NCI-H2107 treated with DMSO at 0.1 percent for 48 hours (cell line): ENCODE measurements at regions not wholly inside any gene's neighbourhood (a gene's known extent, or its start where the extent isn't known, plus 50 kb on each side); places are given as distances from the start of the nearest gene placed in this dataset.

Experiments used
- DNase-seq: peaks from one replicate; lab custom pipeline; 2025; ENCODE audit not compliant: unreplicated experiment; lab: John Stamatoyannopoulos, UW

- DNase-seq = peak; percentile 45
Measured at GRCh38 chr6:15810618-15811017, 147.8 kb upstream of the DTNBP1 start.

GRCh38 chr6:15809367-15809766 is 146.5 kb upstream of the DTNBP1 start:
- DNase-seq = no peak

GRCh38 chr6:15804164-15805154 is 141.6 kb upstream of the DTNBP1 start:
- no peak for DNase-seq

GRCh38 chr6:15802466-15802865 is 139.6 kb upstream of the DTNBP1 start:
- DNase-seq = no peak

- no peak for DNase-seq
Measured at GRCh38 chr6:15801912-15802311, 139.1 kb upstream of the DTNBP1 start.

DNA sequence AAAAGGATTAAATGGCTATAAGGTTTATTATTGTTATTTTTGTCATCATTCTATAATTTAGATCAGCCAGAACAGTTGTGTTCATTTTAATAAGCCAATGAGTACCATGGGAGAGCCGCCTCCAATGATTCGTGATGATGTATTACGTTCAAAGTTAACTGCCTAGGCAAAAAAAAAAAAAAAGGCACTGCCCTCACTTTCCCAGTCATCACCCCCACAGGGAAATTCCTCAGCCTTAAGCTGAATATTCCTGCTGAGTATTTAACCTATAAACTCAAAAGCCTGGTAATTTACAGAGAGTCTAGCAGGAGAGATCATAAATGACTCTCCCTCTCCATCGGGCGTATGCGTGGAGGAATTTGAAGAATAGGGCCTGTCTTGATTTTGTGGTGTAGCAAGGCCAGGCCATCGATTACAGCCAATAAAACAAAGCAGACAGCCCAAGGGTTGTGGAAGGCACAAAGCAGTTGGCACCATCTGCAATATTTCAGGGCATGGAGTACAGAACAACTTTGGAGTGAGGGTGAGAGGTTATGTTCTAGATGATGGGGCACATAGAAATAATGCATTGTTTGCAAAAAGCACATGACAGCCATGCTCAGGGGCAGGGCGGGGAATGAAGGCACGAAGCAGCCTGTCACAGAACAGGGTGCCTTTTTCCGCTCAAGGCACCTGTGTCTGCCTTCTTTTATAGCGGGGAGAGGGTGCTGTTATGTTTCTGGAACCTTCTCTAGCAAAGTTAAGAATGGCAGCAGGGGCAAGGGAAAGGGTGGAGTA is 138.2 kb upstream of the DTNBP1 start:
- no peak for DNase-seq

DNA sequence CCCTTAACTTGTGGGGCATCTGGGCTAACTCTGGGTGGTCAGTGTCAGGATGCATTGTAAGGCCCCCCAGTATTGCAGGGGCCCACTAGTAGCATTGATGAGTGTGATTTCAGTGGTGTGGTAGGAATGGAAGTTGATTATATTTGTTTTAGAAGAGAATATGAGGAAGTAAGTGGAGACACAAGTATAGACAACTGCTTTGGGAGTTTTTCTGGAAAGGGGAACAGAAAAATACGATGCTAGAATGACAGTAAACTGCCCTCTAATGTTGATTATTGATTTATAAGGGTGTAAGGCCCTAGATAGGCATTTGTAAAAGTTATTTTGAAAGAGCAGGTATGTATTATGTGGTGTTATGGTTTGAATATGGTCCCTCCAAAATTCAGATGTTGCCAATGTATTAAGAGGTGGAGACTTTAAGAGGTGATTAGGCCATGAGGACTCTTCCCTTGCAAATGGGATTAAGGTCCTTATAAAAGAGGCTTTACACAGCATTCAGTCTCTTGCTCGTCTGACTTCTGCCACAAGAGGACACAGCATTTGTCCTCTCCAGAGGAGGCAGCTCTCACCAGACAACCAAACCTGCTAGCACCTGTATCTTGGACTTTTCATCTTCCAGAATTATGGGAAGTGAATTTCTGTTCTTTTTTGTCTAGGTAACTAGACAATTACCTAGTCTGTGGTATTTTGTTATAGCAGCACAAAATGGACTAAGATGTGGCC is 135.9 kb upstream of the DTNBP1 start:
- DNase-seq = no peak

- no peak for DNase-seq
Measured at GRCh38 chr6:15796844-15797243, 134.0 kb upstream of the DTNBP1 start.

DNA sequence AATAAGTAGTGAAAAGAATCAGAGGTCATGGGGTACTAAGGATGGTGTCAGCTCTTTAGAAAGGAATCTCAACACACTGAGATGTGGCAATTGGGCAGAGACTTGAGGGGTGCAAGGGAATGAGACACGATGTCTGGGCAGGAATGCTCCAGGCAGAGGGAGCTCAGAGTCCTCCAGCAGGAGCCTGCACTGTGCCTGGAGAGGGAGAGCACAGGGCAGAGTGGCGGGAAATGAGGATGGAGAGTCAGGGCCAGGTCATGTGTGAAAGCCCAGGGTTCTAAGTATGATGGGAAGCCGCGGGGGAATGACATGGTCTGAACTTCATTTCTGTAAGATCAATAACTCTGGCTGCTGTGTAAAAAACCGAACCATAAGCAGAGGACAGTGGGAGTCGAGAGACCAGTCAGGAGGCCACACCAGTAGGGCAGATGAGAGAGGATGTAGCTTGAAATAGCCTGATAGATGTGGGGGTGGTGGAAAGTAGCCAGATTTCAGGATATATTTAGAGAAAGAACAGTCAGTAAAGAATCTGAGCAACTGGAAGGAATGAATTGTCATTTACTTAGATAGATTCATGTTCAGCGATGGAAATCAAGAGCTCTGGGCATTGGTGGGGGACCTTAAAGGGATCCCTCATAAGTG is 133.4 kb upstream of the DTNBP1 start:
- DNase-seq = no peak

GRCh38 chr6:15793826-15794225 is 131.0 kb upstream of the DTNBP1 start:
- no peak for DNase-seq

DNA sequence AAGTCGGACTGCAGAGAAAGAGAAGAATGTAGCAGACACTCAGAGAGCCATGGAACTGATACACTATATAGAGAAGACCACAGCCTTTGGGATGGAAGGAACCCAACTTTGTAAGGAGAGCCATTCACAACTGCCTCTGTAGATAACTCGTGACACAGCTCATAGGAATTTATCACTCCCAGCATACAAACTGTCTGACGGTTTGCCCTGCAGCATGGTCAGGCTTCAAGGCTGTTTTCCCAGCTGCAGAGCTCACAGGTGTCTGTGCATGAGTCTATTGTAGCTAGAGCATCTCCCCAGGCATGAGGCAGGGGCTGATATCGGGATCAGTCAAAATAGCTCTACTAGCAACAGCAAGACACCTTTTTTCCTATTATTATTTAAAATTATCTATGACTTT is 130.5 kb upstream of the DTNBP1 start:
- DNase-seq = no peak

GRCh38 chr6:15792842-15793241 is 130.0 kb upstream of the DTNBP1 start:
- no peak for DNase-seq

GRCh38 chr6:15791448-15792181 is 128.8 kb upstream of the DTNBP1 start:
- no peak for DNase-seq

DNA sequence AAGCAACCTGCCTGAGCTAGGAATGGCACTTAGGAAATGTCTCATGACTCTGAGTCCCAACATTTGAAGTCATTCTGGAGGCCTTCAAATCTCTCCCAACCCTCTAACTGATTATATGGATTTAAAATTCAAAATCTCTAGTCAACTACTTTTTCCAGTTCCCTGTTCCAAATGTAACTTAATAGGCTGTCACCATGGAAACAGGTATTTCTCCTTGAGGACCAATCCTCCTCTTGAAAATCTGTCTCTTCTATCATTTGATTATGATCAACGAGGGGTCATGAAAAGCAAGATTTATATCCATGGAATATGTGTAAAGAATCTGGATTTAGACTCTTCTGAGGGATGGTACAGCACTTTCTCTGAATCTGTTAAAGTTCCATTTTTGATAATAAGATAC is 127.3 kb upstream of the DTNBP1 start:
- no peak for DNase-seq

- DNase-seq = no peak
Measured at GRCh38 chr6:15786846-15787245, 124.0 kb upstream of the DTNBP1 start.

DNA sequence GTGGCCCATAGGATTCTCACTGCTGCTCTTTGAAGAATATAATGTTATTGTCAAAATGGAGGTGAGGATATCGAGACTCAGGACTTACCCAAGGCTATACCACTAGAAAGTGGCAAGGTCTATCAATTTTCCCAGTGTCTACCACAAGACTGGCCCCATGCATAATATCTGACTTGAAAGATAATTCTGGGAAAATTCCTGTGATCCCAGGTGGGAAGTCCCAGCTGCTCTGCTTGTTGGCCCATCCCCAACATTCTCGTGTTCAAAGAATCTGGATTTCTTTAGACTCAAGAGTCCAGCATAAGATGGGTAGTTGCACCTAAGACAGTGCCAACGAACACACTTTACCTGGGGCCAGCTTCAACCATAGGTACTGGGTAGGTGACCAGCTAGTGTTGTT is 120.7 kb upstream of the DTNBP1 start:
- DNase-seq = no peak

GRCh38 chr6:15781890-15782289 is 119.1 kb upstream of the DTNBP1 start:
- DNase-seq = no peak

DNA sequence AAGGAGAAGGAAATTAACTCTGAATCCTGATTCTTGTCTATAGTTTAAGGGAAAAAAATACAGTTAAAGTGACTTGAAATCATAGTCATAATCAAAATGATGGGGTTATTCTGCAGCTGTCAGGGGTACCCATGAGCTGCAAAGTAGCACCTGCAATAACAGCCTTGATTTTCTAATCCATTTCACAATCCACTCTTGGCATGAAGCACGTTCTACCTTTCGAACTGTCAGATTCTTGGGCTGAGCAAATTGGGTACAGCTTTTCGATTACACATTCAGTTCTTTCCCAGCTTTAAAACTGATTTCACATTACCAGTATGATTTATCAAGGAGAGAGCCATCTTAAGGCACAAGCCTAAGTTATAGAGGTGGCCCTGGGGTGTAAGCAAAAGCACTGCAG is 118.5 kb upstream of the DTNBP1 start:
- DNase-seq = no peak

- DNase-seq = no peak
Measured at GRCh38 chr6:15780437-15780836, 117.6 kb upstream of the DTNBP1 start.

GRCh38 chr6:15779726-15780125 is 116.9 kb upstream of the DTNBP1 start:
- DNase-seq = no peak
